ENCODE measurements at regions not wholly inside any gene's neighbourhood (a gene's known extent, or its start where the extent isn't known, plus 50 kb on each side); places are given as distances from the start of the nearest gene placed in this dataset.

DNA sequence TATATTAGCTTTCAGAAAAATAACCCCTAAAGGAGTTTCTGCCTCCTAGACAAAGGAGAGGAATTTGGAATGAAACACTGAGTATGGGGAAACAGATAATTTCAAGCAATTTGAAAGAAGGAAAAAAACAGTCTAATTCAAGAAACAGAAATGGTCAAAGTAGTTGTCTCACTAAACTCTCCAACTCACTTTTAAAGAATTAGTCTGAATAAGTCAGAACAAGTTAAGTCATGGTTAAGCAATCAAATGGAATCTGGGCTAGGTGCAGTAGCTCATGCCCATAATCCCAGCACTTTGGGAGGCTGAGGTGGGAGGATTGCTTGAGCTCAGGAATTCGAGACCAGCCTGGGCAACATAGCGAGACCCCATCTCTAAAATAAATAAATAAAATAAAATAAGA is 95.7 kb upstream of the GRIA3 start:
- Histone ChIP-seq H3K27ac (ENCODE audit: low read depth in 1 of 2, low read length in 2 of 2) (no peak overlapping the region), H3K9me3 (ENCODE audit: control insufficient read depth in 1 of 2, insufficient read depth in 1 of 2, low read length in 2 of 2) (no peaks in the 10 kb centered on the region), H3K27me3 (ENCODE audit: control insufficient read depth in 1 of 2, insufficient read depth in 2 of 2, low read length in 2 of 2) (no peaks in the 10 kb centered on the region), H3K36me3 (ENCODE audit: insufficient read depth, low read length) (no peaks in the 10 kb centered on the region), H3K4me3 (ENCODE audit: low read length) (no peak overlapping the region), H3K4me1 (ENCODE audit: insufficient read depth, low read length) (no peaks in the 10 kb centered on the region)
- intact Hi-C loops (cut with DNase I, micrococcal nuclease): no loop called here
- Mint-ChIP-seq H3K4me3 (no peak overlapping the region), H3K36me3 (ENCODE audit: low read depth) (no peaks in the 10 kb centered on the region), H3K9me3 (no peaks in the 10 kb centered on the region), H3K4me1 (ENCODE audit: low read depth) (no peaks in the 10 kb centered on the region), H3K27ac (no peak overlapping the region), H3K27me3 (no peaks in the 10 kb centered on the region)
- CTCF ChIA-PET: no interaction called here
- TF ChIP-seq, protein P1, sequence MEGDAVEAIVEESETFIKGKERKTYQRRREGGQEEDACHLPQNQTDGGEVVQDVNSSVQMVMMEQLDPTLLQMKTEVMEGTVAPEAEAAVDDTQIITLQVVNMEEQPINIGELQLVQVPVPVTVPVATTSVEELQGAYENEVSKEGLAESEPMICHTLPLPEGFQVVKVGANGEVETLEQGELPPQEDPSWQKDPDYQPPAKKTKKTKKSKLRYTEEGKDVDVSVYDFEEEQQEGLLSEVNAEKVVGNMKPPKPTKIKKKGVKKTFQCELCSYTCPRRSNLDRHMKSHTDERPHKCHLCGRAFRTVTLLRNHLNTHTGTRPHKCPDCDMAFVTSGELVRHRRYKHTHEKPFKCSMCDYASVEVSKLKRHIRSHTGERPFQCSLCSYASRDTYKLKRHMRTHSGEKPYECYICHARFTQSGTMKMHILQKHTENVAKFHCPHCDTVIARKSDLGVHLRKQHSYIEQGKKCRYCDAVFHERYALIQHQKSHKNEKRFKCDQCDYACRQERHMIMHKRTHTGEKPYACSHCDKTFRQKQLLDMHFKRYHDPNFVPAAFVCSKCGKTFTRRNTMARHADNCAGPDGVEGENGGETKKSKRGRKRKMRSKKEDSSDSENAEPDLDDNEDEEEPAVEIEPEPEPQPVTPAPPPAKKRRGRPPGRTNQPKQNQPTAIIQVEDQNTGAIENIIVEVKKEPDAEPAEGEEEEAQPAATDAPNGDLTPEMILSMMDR (IDR thresholded peaks at IDR 0.05): no peak
- POLR2A ChIA-PET: no interaction called here
- no peak for DNase-seq
- ATAC-seq (ENCODE audit: poor library complexity): no peak

DNA sequence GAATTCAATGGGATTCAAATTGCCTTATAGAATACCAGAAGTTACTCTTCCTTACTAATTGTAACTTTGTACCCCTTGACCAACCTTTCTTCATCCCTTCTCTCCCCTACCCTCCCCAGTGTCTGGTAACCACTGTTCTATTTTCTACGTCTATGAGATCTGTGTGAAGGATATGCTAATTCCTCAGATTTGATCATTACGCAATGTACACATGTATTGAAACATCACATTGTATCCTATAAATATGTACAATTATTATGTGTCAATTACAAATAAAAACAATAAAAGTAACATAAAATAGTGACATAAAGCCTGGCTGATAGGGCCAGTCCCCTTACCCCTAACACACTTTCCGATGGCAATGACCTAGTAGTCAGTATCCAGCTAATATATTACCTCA is 95.1 kb upstream of the GRIA3 start:
- Mint-ChIP-seq H3K36me3 (ENCODE audit: low read depth) (no peaks in the 10 kb centered on the region), H3K4me1 (ENCODE audit: low read depth) (no peaks in the 10 kb centered on the region), H3K4me3 (no peak overlapping the region), H3K27me3 (no peaks in the 10 kb centered on the region), H3K27ac (no peak overlapping the region), H3K9me3 (no peaks in the 10 kb centered on the region)
- Histone ChIP-seq H3K27ac (ENCODE audit: low read depth in 1 of 2, low read length in 2 of 2) (no peak overlapping the region), H3K36me3 (ENCODE audit: insufficient read depth, low read length) (no peaks in the 10 kb centered on the region), H3K4me1 (ENCODE audit: insufficient read depth, low read length) (no peaks in the 10 kb centered on the region), H3K27me3 (ENCODE audit: control insufficient read depth in 1 of 2, insufficient read depth in 2 of 2, low read length in 2 of 2) (no peaks in the 10 kb centered on the region), H3K4me3 (ENCODE audit: low read length) (no peak overlapping the region), H3K9me3 (ENCODE audit: control insufficient read depth in 1 of 2, insufficient read depth in 1 of 2, low read length in 2 of 2) (no peaks in the 10 kb centered on the region)
- TF ChIP-seq, protein P1 (IDR thresholded peaks at IDR 0.05): no peak
- POLR2A ChIA-PET: no interaction called here
- intact Hi-C loops (cut with DNase I, micrococcal nuclease): no loop called here
- CTCF ChIA-PET: no interaction called here
- DNase-seq: no peak
- no peak for ATAC-seq (ENCODE audit: poor library complexity)

DNA sequence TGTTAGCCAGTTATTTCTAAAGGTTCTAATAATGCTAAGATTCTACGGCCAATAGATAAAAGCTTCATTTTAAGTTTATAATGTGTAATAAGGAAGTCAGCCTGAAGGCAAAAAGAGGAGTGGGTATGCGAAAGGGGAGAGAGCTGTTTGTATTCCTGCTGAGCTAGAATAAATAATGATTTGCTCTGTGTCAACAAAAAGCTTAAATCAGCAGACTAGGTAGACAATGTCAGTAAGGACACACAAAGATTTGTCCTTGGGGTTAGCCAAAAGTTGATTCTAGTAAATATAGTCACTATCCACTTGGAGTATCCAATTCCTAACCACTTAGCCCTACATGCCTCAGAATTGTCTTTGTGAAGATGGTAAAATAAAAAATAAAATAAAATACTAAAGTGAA is 90.3 kb upstream of the GRIA3 start:
- intact Hi-C loops (cut with DNase I, micrococcal nuclease): no loop called here

More for the DNA sequence above, 90.3 kb upstream of the GRIA3 start:
- H3K27ac Mint-ChIP-seq: no peak overlapping the region
- TF ChIP-seq, protein P1 (IDR thresholded peaks at IDR 0.05): no peak
- DNase-seq: no peak
- Histone ChIP-seq H3K4me3 (ENCODE audit: low read length) (no peak overlapping the region), H3K36me3 (ENCODE audit: insufficient read depth, low read length) (no peaks in the 10 kb centered on the region), H3K27me3 (ENCODE audit: control insufficient read depth in 1 of 2, insufficient read depth in 2 of 2, low read length in 2 of 2) (no peaks in the 10 kb centered on the region), H3K27ac (ENCODE audit: low read depth in 1 of 2, low read length in 2 of 2) (no peak overlapping the region), H3K4me1 (ENCODE audit: insufficient read depth, low read length) (no peaks in the 10 kb centered on the region), H3K9me3 (ENCODE audit: control insufficient read depth in 1 of 2, insufficient read depth in 1 of 2, low read length in 2 of 2) (no peaks in the 10 kb centered on the region)
- ChIA-PET POLR2A (no interaction called here), CTCF (no interaction called here)
- no peak for ATAC-seq (ENCODE audit: poor library complexity)
- H3K36me3 Mint-ChIP-seq (ENCODE audit: low read depth): no peaks in the 10 kb centered on the region
- H3K9me3 Mint-ChIP-seq: no peaks in the 10 kb centered on the region
- H3K4me1 Mint-ChIP-seq (ENCODE audit: low read depth): no peaks in the 10 kb centered on the region
- no peak overlapping the region for H3K4me3 Mint-ChIP-seq
- H3K27me3 Mint-ChIP-seq: no peaks in the 10 kb centered on the region
